ENCODE measurements at regions not wholly inside any gene's neighbourhood (a gene's known extent, or its start where the extent isn't known, plus 50 kb on each side); places are given as distances from the start of the nearest gene placed in this dataset.

DNA sequence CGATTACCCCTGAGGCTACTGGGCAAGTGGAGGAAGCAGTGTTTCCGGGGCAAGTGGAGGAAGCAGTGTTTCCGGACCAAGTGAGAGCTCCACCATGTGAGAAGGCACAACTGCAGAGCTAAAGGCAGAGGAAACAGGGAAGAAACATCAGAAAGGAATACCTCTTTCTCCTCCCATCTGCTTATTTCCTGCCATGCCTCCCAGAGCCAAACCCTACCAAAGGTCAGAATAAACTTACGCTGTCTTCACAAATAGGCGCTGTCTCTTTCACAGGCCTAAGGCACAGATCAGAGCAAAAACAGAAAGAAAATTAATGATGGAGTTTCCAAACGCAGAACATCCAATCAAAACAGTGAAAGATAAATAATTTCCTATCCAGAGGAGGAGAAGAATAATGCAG is 153.0 kb downstream of the ATOH1 start:
- TF ChIP-seq POLR2A (IDR thresholded peaks at IDR 0.05) (no peak), CTCF (IDR thresholded peaks at IDR 0.05) (no peak)

Data from thyroid gland (tissue), 4 donors.